Lung (tissue), 11 donors: ENCODE measurements at regions not wholly inside any gene's neighbourhood (a gene's known extent, or its start where the extent isn't known, plus 50 kb on each side); places are given as distances from the start of the nearest gene placed in this dataset.
"Not testable (repeated sequence)": the region's sequence is repeated elsewhere in the genome, so short reads cannot be mapped to it uniquely, and the experiment has no call there.

Source experiments
- ATAC-seq: fragments of 200-7000 bp; cut with Tn5 transposase; one replicate; pipeline ENCODE4 v1.9.1; 2020; ENCODE audit warnings: moderate number of reproducible peaks; ENCODE audit not compliant: insufficient read depth, low FRiP score
- DNase-seq, 3 donors: peaks; one replicate each; pipeline ENCODE4 v3.0.0-alpha.2; 2013 to 2017
- H3K27ac ChIP-seq, 2 donors: one replicate each; pipeline ENCODE4 v1.5.1; 2013; ENCODE audit warnings: mild to moderate bottlenecking in 2 of 2, moderate library complexity in 2 of 2, control low read depth in 1 of 2, inconsistent platforms in 1 of 2, low read depth in 1 of 2, low read length in 1 of 2
- H3K27me3 ChIP-seq, 3 donors: one replicate each; pipeline ENCODE4 v1.5.1; 2013; ENCODE audit warnings: low read length in 2 of 3; ENCODE audit not compliant: control insufficient read depth in 3 of 3, insufficient read depth in 3 of 3
- H3K36me3 ChIP-seq, 4 donors: one replicate each; pipeline ENCODE4 v1.5.1; 2013; ENCODE audit warnings: low read length in 4 of 4, mild to moderate bottlenecking in 1 of 4, moderate library complexity in 1 of 4; ENCODE audit not compliant: control insufficient read depth in 4 of 4, insufficient read depth in 4 of 4
- H3K4me1 ChIP-seq, 5 donors: one replicate each; pipeline ENCODE4 v1.5.1; 2013; ENCODE audit warnings: low read length in 5 of 5, mild to moderate bottlenecking in 2 of 5, moderate library complexity in 1 of 5; ENCODE audit not compliant: control insufficient read depth in 5 of 5, insufficient read depth in 5 of 5
- H3K4me3 ChIP-seq: one replicate; pipeline ENCODE4 v1.5.1; 2013; ENCODE audit warnings: mild to moderate bottlenecking, control low read depth, moderate library complexity
- H3K9ac ChIP-seq, 2 donors: one replicate each; pipeline ENCODE4 v1.5.1; 2013; ENCODE audit warnings: low read length in 2 of 2, control low read depth in 1 of 2; ENCODE audit not compliant: insufficient read depth in 1 of 2
- H3K9me3 ChIP-seq, 4 donors: one replicate each; pipeline ENCODE4 v1.5.1; 2013; ENCODE audit warnings: low read length in 3 of 4, mild to moderate bottlenecking in 1 of 4, moderate library complexity in 1 of 4; ENCODE audit not compliant: control insufficient read depth in 4 of 4, insufficient read depth in 3 of 4
- WGBS, 2 donors: extraction: QIAGEN DNeasy Blood & Tissue Kit; methylation state at CpG; one replicate each; pipeline ENCODE4 v1.1.7; 2013; 5-methylcytosine and 5-hydroxymethylcytosine counted together
- TF ChIP-seq, protein P1 (sequence below): IDR thresholded peaks from 2 replicates; pipeline ENCODE4 v1.5.1; 2012; ENCODE audit warnings: mild to moderate bottlenecking; ENCODE audit errors: control extremely low read depth, extremely low read depth
- donor health status: control.
- donor health status: control.
- donor health status: Bipolar disorder and iron deficiency.
- donor health status: healthy.
- donor health status: DM: yes; HTN: yes; CAD: no.

DNA sequence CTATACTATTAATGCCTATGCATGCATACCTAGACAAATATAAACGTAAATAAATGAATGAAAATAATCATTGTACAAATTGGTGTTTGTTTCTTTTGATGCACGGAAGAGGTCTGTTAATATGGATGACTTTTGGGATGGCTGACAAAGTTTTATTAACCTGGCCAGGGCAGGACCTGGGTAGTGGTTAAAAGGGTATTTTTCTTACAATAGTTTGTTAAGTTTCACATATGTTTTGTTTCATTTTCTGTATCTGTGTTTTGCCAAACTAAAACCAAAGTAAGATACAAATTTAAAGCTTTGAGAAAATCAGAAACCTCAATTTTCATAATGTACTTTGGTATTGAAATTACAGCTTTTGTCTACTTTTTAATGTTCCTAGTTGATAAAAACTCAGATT lies 222.7 kb upstream of the OLFM3 start:
- no peaks in the 10 kb centered on the region for H3K4me1 ChIP-seq
- H3K27ac ChIP-seq, result no peak overlapping the region
- no peaks in the 10 kb centered on the region for H3K27me3 ChIP-seq
- DNase-seq (no peak), ATAC-seq (no peak)
- H3K36me3 ChIP-seq, result no peaks in the 10 kb centered on the region
- TF ChIP-seq, protein P1, sequence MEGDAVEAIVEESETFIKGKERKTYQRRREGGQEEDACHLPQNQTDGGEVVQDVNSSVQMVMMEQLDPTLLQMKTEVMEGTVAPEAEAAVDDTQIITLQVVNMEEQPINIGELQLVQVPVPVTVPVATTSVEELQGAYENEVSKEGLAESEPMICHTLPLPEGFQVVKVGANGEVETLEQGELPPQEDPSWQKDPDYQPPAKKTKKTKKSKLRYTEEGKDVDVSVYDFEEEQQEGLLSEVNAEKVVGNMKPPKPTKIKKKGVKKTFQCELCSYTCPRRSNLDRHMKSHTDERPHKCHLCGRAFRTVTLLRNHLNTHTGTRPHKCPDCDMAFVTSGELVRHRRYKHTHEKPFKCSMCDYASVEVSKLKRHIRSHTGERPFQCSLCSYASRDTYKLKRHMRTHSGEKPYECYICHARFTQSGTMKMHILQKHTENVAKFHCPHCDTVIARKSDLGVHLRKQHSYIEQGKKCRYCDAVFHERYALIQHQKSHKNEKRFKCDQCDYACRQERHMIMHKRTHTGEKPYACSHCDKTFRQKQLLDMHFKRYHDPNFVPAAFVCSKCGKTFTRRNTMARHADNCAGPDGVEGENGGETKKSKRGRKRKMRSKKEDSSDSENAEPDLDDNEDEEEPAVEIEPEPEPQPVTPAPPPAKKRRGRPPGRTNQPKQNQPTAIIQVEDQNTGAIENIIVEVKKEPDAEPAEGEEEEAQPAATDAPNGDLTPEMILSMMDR, result no peak
- H3K4me3 ChIP-seq, result no peak overlapping the region
- WGBS, 2 donors, result 73 to 76% methylated on average over 2 of the region's 2 CpGs
- no peaks in the 10 kb centered on the region for H3K9me3 ChIP-seq
- H3K9ac ChIP-seq, result no peak overlapping the region

DNA sequence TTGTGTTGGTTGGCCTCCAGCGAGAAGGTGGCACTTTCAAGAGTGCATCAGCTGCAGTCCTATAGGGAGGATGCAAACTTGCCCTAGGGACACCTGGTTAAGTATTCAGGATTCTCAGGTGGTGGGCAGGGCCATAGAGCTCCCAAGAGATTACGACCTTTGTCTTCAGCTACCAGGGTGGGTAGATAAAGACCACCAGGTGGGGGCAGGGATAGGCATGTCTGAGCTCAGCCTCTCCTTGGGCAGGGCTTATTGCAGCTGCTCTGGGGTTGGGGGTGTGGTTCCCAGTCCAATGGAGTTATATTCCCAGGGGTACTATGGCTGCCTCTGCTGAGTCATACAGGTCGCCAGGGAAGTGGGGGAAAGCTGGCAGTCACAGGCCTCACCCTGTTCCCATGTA lies 214.2 kb upstream of the OLFM3 start:
- H3K9ac ChIP-seq, H3K36me3 ChIP-seq, DNase-seq, H3K9me3 ChIP-seq, H3K4me3 ChIP-seq, ATAC-seq, H3K27me3 ChIP-seq, H3K4me1 ChIP-seq, H3K27ac ChIP-seq: not testable (repeated sequence)
- WGBS, 2 donors, result 77 to 83% methylated on average over 3 of the region's 3 CpGs

DNA sequence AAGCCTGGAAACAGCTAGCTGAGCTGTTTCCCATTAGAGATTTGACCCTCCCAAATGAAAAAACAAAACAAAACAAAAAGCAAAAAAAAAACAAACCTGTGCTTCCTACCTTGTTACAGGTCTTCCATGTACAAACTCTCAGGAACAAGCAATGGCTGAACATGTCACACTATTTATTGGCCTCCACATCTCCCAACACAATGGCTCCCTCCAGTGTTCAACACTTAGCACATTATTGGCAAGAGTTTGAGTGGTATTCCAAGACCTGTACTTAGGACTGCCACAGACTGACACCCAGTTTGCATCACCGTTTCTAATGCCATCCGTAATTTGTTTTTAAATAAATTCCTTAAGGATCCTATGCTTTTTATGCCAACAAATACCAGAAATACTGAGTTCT lies 195.0 kb upstream of the OLFM3 start:
- 35 to 55% methylated on average over 2 of the region's 2 CpGs for WGBS, 2 donors
- peak; percentile 69 for ATAC-seq
- peak; percentile 40 to 83 (median 72) for DNase-seq

DNA sequence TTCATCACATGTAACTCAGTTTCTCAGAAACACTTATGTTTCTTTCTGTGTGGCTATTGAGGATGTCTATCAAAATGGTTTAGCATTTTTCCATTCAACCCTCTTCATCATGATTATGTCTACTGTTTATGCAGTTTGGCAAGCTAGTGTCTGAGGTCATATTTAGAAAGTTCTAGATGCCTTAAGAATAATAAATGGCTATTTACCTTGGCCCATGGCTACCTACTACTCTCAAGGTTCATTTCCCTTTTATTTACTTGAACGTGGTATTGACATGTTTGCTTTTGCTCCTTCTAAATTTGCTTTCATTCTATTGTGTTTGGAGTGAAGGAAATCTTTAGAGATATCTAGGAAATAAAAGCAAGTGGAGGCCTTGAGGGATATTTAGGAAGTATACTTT lies 193.7 kb upstream of the OLFM3 start:
- no peak for DNase-seq
- no peaks in the 10 kb centered on the region for H3K27me3 ChIP-seq
- no peak overlapping the region for H3K9ac ChIP-seq
- no peak overlapping the region for H3K4me3 ChIP-seq
- 26 to 33% methylated on average over 1 of the region's 1 CpG for WGBS, 2 donors
- no peaks in the 10 kb centered on the region for H3K4me1 ChIP-seq
- no peak for ATAC-seq
- no peaks in the 10 kb centered on the region for H3K9me3 ChIP-seq
- no peak overlapping the region for H3K27ac ChIP-seq
- no peaks in the 10 kb centered on the region for H3K36me3 ChIP-seq
- TF ChIP-seq, protein P1, result no peak

More for the DNA sequence above, 195.0 kb upstream of the OLFM3 start:
- H3K9me3 ChIP-seq, result no peaks in the 10 kb centered on the region
- no peak overlapping the region for H3K27ac ChIP-seq
- no peaks in the 10 kb centered on the region for H3K27me3 ChIP-seq
- TF ChIP-seq, protein P1, result no peak
- no peaks in the 10 kb centered on the region for H3K4me1 ChIP-seq
- H3K9ac ChIP-seq, result no peak overlapping the region
- H3K36me3 ChIP-seq, result no peaks in the 10 kb centered on the region
- H3K4me3 ChIP-seq, result no peak overlapping the region
